ENCODE measurements at regions not wholly inside any gene's neighbourhood (a gene's known extent, or its start where the extent isn't known, plus 50 kb on each side); places are given as distances from the start of the nearest gene placed in this dataset.

- no peak for TF ChIP-seq CTCF (IDR thresholded peaks at IDR 0.05; ENCODE audit: low read depth, low read length, missing control alignments)
- no peak overlapping the region for H3K4me3 ChIP-seq (replicated peaks; ENCODE audit: low read depth, low read length)
Observed at GRCh38 chr13:39149896-39150295, 111.6 kb downstream of the NHLRC3 start.

GRCh38 chr13:39154041-39154440 is 115.8 kb downstream of the NHLRC3 start:
- no peak for TF ChIP-seq CTCF (IDR thresholded peaks at IDR 0.05; ENCODE audit: low read depth, low read length, missing control alignments)
- DNase-seq (ENCODE audit: extremely low read depth, low read depth) = no peak
- H3K4me3 ChIP-seq (replicated peaks; ENCODE audit: low read depth, low read length) = no peak overlapping the region

More at GRCh38 chr13:39149896-39150295, 111.6 kb downstream of the NHLRC3 start:
- DNase-seq (ENCODE audit: extremely low read depth, low read depth) = no peak

GRCh38 chr13:39159393-39159792 is 121.1 kb downstream of the NHLRC3 start:
- DNase-seq (ENCODE audit: extremely low read depth, low read depth) = no peak
- TF ChIP-seq CTCF (IDR thresholded peaks at IDR 0.05; ENCODE audit: low read depth, low read length, missing control alignments) = no peak
- no peak overlapping the region for H3K4me3 ChIP-seq (replicated peaks; ENCODE audit: low read depth, low read length)

GRCh38 chr13:39159846-39160370 is 121.7 kb downstream of the NHLRC3 start:
- TF ChIP-seq CTCF (IDR thresholded peaks at IDR 0.05; ENCODE audit: low read depth, low read length, missing control alignments) = no peak
- H3K4me3 ChIP-seq (replicated peaks; ENCODE audit: low read depth, low read length) = no peak overlapping the region
- DNase-seq (ENCODE audit: extremely low read depth, low read depth) = no peak

- no peak for DNase-seq (ENCODE audit: extremely low read depth, low read depth)
- no peak overlapping the region for H3K4me3 ChIP-seq (replicated peaks; ENCODE audit: low read depth, low read length)
- TF ChIP-seq CTCF (IDR thresholded peaks at IDR 0.05; ENCODE audit: low read depth, low read length, missing control alignments) = no peak
Observed at GRCh38 chr13:39167018-39167417, 128.8 kb downstream of the NHLRC3 start.

GRCh38 chr13:39170711-39171110 is 132.5 kb downstream of the NHLRC3 start:
- H3K4me3 ChIP-seq (replicated peaks; ENCODE audit: low read depth, low read length) = no peak overlapping the region
- TF ChIP-seq CTCF (IDR thresholded peaks at IDR 0.05; ENCODE audit: low read depth, low read length, missing control alignments) = no peak
- no peak for DNase-seq (ENCODE audit: extremely low read depth, low read depth)

- no peak overlapping the region for H3K4me3 ChIP-seq (replicated peaks; ENCODE audit: low read depth, low read length)
- no peak for DNase-seq (ENCODE audit: extremely low read depth, low read depth)
- TF ChIP-seq CTCF (IDR thresholded peaks at IDR 0.05; ENCODE audit: low read depth, low read length, missing control alignments) = no peak
Observed at GRCh38 chr13:39185326-39185725, 147.1 kb downstream of the NHLRC3 start.

All from HFF-Myc (cell line).